DOHH2 (cell line): ENCODE measurements at regions not wholly inside any gene's neighbourhood (a gene's known extent, or its start where the extent isn't known, plus 50 kb on each side); places are given as distances from the start of the nearest gene placed in this dataset.

Experiments used
- CTCF ChIP-seq: fragments of 200-600 bp; sonication (generic); IDR thresholded peaks from one replicate; pipeline ENCODE4 v1.5.1; 2014; ENCODE audit warnings: antibody characterized with exemption, mild to moderate bottlenecking, low read depth, low read length; ENCODE audit not compliant: poor library complexity, severe bottlenecking
- EZH2phosphoT487 ChIP-seq: fragments of 200-600 bp; sonication (generic); IDR thresholded peaks from 2 replicates; pipeline ENCODE4 v1.6.1; 2017; ENCODE audit warnings: borderline replicate concordance, mild to moderate bottlenecking, antibody characterized with exemption, low read length, moderate library complexity, mixed read lengths

GRCh38 chr10:21003240-21003822 is 106.2 kb upstream of the NEBL start:
- TF ChIP-seq CTCF (no peak), EZH2phosphoT487 (no peak)
